Liver (tissue), 8 donors: ENCODE measurements at regions not wholly inside any gene's neighbourhood (a gene's known extent, or its start where the extent isn't known, plus 50 kb on each side); places are given as distances from the start of the nearest gene placed in this dataset.

ENCODE experiments used
- DNase-seq: peaks from one replicate; pipeline ENCODE4 v3.0.0-alpha.2; 2017; ENCODE audit warnings: low spot score
- H3K27ac ChIP-seq, 2 donors: one replicate each; pipeline ENCODE4 v1.7.0; 2013; ENCODE audit warnings: inconsistent platforms in 2 of 2, low read length in 2 of 2, control low read depth in 1 of 2, low read depth in 1 of 2, mild to moderate bottlenecking in 1 of 2
- H3K27me3 ChIP-seq, 4 donors: one replicate each; pipeline versions ENCODE4 v1.6.1 to v1.7.0; 2013; ENCODE audit warnings: low read length in 3 of 4, inconsistent platforms in 1 of 4, mild to moderate bottlenecking in 1 of 4, moderate library complexity in 1 of 4; ENCODE audit not compliant: control insufficient read depth in 4 of 4, insufficient read depth in 4 of 4
- H3K36me3 ChIP-seq, 4 donors: one replicate each; pipeline versions ENCODE4 v1.6.1 to v1.7.0; 2013; ENCODE audit warnings: low read length in 3 of 4, mild to moderate bottlenecking in 3 of 4, low read depth in 1 of 4, moderate library complexity in 1 of 4; ENCODE audit not compliant: control insufficient read depth in 4 of 4, insufficient read depth in 3 of 4
- H3K4me1 ChIP-seq, 4 donors: one replicate each; pipeline versions ENCODE4 v1.6.1 to v1.7.0; 2013; ENCODE audit warnings: low read length in 3 of 4, mild to moderate bottlenecking in 3 of 4, moderate library complexity in 1 of 4; ENCODE audit not compliant: control insufficient read depth in 4 of 4, insufficient read depth in 4 of 4
- H3K4me3 ChIP-seq, 3 donors: one replicate each; pipeline versions ENCODE4 v1.6.1 to v1.7.0; 2013; ENCODE audit warnings: low read length in 3 of 3, control low read depth in 1 of 3, low read depth in 1 of 3, mild to moderate bottlenecking in 1 of 3
- H3K9ac ChIP-seq, 2 donors: one replicate each; pipeline ENCODE4 v1.7.0; 2013; ENCODE audit warnings: low read length in 2 of 2, mild to moderate bottlenecking in 2 of 2, moderate library complexity in 2 of 2, control low read depth in 1 of 2, low read depth in 1 of 2
- H3K9me3 ChIP-seq, 4 donors: one replicate each; pipeline versions ENCODE4 v1.6.1 to v1.7.0; 2013; ENCODE audit warnings: low read length in 3 of 4; ENCODE audit not compliant: control insufficient read depth in 4 of 4
- CTCF ChIP-seq: fragments of 150-350 bp; IDR thresholded peaks from 2 replicates; pipeline ENCODE4 v1.5.1; 2017; ENCODE audit warnings: improper control_type of control experiment, low read depth, low read length; ENCODE audit not compliant: missing input control
- EGR1 ChIP-seq, 2 donors: IDR thresholded peaks; 2 replicates each; pipeline ENCODE4 v1.6.1; 2016 to 2018; ENCODE audit warnings: antibody characterized with exemption in 2 of 2, low read depth in 2 of 2
- FOXA1 ChIP-seq: IDR thresholded peaks from 2 replicates; pipeline ENCODE4 v1.6.1; 2016; ENCODE audit warnings: antibody characterized with exemption
- GABPA ChIP-seq, 2 donors: IDR thresholded peaks in 1 of 2; conservative IDR thresholded peaks in 1 of 2; 2 replicates each; pipeline ENCODE4 v1.6.1; 2016; ENCODE audit warnings: antibody characterized with exemption in 2 of 2, mild to moderate bottlenecking in 1 of 2, moderate library complexity in 1 of 2
- HNF4A ChIP-seq, 2 donors: conservative IDR thresholded peaks; 2 replicates each; pipeline ENCODE4 v1.6.1; 2016; ENCODE audit warnings: antibody characterized with exemption in 2 of 2, mild to moderate bottlenecking in 2 of 2
- HNF4G ChIP-seq: IDR thresholded peaks from 2 replicates; pipeline ENCODE4 v1.6.1; 2016; ENCODE audit warnings: antibody characterized with exemption
- JUND ChIP-seq, 2 donors: IDR thresholded peaks; 2 replicates each; pipeline ENCODE4 v1.6.1; 2016; ENCODE audit warnings: antibody characterized with exemption in 2 of 2
- NR2F2 ChIP-seq: IDR thresholded peaks from 2 replicates; pipeline ENCODE4 v1.6.1; 2016; ENCODE audit warnings: antibody characterized with exemption
- RAD21 ChIP-seq, 2 donors: IDR thresholded peaks; 2 replicates each; pipeline ENCODE4 v1.6.1; 2016; ENCODE audit warnings: antibody characterized with exemption in 2 of 2, mild to moderate bottlenecking in 2 of 2
- REST ChIP-seq: IDR thresholded peaks from 2 replicates; pipeline ENCODE4 v1.6.1; 2016; ENCODE audit warnings: antibody characterized with exemption, mild to moderate bottlenecking
- RXRA ChIP-seq, 2 donors: IDR thresholded peaks; 2 replicates each; pipeline ENCODE4 v1.6.1; 2017 to 2018; ENCODE audit warnings: antibody characterized with exemption in 2 of 2, mild to moderate bottlenecking in 1 of 2
- SP1 ChIP-seq: IDR thresholded peaks from 2 replicates; pipeline ENCODE4 v1.6.1; 2018; ENCODE audit warnings: antibody characterized with exemption, mild to moderate bottlenecking
- TAF1 ChIP-seq: conservative IDR thresholded peaks from 2 replicates; pipeline ENCODE4 v1.6.1; 2016; ENCODE audit warnings: antibody characterized with exemption, mild to moderate bottlenecking
- YY1 ChIP-seq: IDR thresholded peaks from 2 replicates; pipeline ENCODE4 v1.6.1; 2016; ENCODE audit warnings: antibody characterized with exemption, mild to moderate bottlenecking
- ZBTB33 ChIP-seq: IDR thresholded peaks from 2 replicates; pipeline ENCODE4 v1.6.1; 2016; ENCODE audit warnings: antibody characterized with exemption
- WGBS: extraction: QIAGEN DNeasy Blood & Tissue Kit; methylation state at CpG from one replicate; pipeline ENCODE4 v1.1.7; 2013; 5-methylcytosine and 5-hydroxymethylcytosine counted together
- TF ChIP-seq, protein P1 (sequence below): IDR thresholded peaks from 2 replicates; pipeline ENCODE4 v1.6.1; 2016; ENCODE audit warnings: antibody characterized with exemption
- donor health status: healthy.
- donor health status: healthy.
- donor health status: healthy.
- donor health status: healthy.
- donor health status: healthy.

- H3K4me1 ChIP-seq = peaks cover 0 to 20% (median 5%) of the 10 kb centered on the region in 4 donors
- TF ChIP-seq HNF4G = no peak
- no peak for TF ChIP-seq ZBTB33
- no peak for TF ChIP-seq YY1
- TF ChIP-seq RXRA (IDR thresholded peaks at IDR 0.05) = no peak
- TF ChIP-seq SP1 = no peak
- no peak for TF ChIP-seq RAD21 (IDR thresholded peaks at IDR 0.05)
- TF ChIP-seq TAF1 = no peak
- no peak for TF ChIP-seq HNF4A (conservative IDR thresholded peaks at IDR 0.05)
- no peak for TF ChIP-seq FOXA1
- no peak for TF ChIP-seq EGR1 (IDR thresholded peaks at IDR 0.05; ENCODE audit: low read depth in 2 of 2)
- TF ChIP-seq, protein P1, sequence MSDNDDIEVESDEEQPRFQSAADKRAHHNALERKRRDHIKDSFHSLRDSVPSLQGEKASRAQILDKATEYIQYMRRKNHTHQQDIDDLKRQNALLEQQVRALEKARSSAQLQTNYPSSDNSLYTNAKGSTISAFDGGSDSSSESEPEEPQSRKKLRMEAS = no peak
- DNase-seq = no peak
- no peak overlapping the region for H3K9ac ChIP-seq
- H3K27ac ChIP-seq = no peak overlapping the region
- H3K36me3 ChIP-seq = no peaks in the 10 kb centered on the region
- no peak overlapping the region for H3K4me3 ChIP-seq
- H3K27me3 ChIP-seq = no peaks in the 10 kb centered on the region
- no peaks in the 10 kb centered on the region for H3K9me3 ChIP-seq
- WGBS = 88% methylated on average over 2 of the region's 2 CpGs
Observed at GRCh38 chr20:16128538-16129106, 444.6 kb downstream of the KIF16B start.

- no peak for DNase-seq
- 67% methylated on average over 4 of the region's 4 CpGs for WGBS
- H3K27me3 ChIP-seq = no peaks in the 10 kb centered on the region
- H3K27ac ChIP-seq = no peak overlapping the region
- H3K9ac ChIP-seq = no peak overlapping the region
- H3K4me1 ChIP-seq = peaks cover 0 to 20% (median 5%) of the 10 kb centered on the region in 4 donors
- no peak for TF ChIP-seq GABPA (IDR thresholded peaks at IDR 0.05 in 1 of 2, conservative IDR thresholded peaks at IDR 0.05 in 1 of 2)
- TF ChIP-seq SP1 = no peak
- TF ChIP-seq RAD21 (IDR thresholded peaks at IDR 0.05) = no peak
- no peak for TF ChIP-seq JUND (IDR thresholded peaks at IDR 0.05)
- TF ChIP-seq NR2F2 = no peak
- TF ChIP-seq ZBTB33 = no peak
- TF ChIP-seq TAF1 = no peak
- no peak for TF ChIP-seq REST
- TF ChIP-seq YY1 = no peak
- TF ChIP-seq RXRA (IDR thresholded peaks at IDR 0.05) = no peak
- no peak for TF ChIP-seq CTCF
- no peak overlapping the region for H3K4me3 ChIP-seq
- H3K9me3 ChIP-seq = no peaks in the 10 kb centered on the region
- no peaks in the 10 kb centered on the region for H3K36me3 ChIP-seq
Observed at GRCh38 chr20:16125816-16126215, 447.4 kb downstream of the KIF16B start.
